ENCODE measurements at regions not wholly inside any gene's neighbourhood (a gene's known extent, or its start where the extent isn't known, plus 50 kb on each side); places are given as distances from the start of the nearest gene placed in this dataset.

DNA sequence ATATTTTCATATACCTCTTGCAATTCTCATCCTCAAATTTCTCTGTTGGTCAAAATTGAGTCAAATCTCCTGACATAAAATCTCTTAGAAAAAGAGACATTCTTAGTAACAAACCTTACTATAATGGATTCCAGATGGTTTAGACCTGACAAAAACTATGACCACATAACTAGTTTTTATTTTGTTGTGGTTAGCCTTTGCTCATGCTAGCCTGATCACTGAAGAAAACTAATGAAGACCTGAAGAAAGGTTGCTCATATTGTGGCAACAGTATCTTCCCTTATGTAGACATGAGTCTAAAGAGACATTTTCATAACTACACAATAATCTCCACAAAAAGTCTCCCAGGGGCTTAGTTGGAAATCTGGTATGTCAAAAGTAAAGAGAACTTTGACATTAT, 274.1 kb upstream of the TMEM161B start:
- no peak for TF ChIP-seq CEBPB (IDR thresholded peaks at IDR 0.05; ENCODE audit: borderline replicate concordance, low read depth, low read length)
- TF ChIP-seq JARID2 (CRISPR knock-in tag; IDR thresholded peaks at IDR 0.05; ENCODE audit: insufficient replicate concordance) = no peak
- no peak for TF ChIP-seq KDM4B (CRISPR knock-in tag; IDR thresholded peaks at IDR 0.05)
- TF ChIP-seq, protein P1, sequence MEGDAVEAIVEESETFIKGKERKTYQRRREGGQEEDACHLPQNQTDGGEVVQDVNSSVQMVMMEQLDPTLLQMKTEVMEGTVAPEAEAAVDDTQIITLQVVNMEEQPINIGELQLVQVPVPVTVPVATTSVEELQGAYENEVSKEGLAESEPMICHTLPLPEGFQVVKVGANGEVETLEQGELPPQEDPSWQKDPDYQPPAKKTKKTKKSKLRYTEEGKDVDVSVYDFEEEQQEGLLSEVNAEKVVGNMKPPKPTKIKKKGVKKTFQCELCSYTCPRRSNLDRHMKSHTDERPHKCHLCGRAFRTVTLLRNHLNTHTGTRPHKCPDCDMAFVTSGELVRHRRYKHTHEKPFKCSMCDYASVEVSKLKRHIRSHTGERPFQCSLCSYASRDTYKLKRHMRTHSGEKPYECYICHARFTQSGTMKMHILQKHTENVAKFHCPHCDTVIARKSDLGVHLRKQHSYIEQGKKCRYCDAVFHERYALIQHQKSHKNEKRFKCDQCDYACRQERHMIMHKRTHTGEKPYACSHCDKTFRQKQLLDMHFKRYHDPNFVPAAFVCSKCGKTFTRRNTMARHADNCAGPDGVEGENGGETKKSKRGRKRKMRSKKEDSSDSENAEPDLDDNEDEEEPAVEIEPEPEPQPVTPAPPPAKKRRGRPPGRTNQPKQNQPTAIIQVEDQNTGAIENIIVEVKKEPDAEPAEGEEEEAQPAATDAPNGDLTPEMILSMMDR (CRISPR knock-in tag; IDR thresholded peaks at IDR 0.05) = no peak
- TF ChIP-seq ATF7-NPFF (CRISPR knock-in tag; IDR thresholded peaks at IDR 0.05; ENCODE audit: low read depth) = no peak
- no peak for TF ChIP-seq MAFK (conservative IDR thresholded peaks at IDR 0.05 in 1 of 2, IDR thresholded peaks at IDR 0.05 in 1 of 2; ENCODE audit: low read length in 2 of 2)
- no peak for TF ChIP-seq HDAC6 (IDR thresholded peaks at IDR 0.05; ENCODE audit: low read depth, low read length)
